CD4-positive, alpha-beta memory T cell (primary cell): ENCODE measurements at regions not wholly inside any gene's neighbourhood (a gene's known extent, or its start where the extent isn't known, plus 50 kb on each side); places are given as distances from the start of the nearest gene placed in this dataset.

Experiments
- CTCF ChIA-PET: fragments of 350-600 bp; sonication (Branson Sonifier 250); formaldehyde crosslinking; loops from one replicate; lab custom pipeline; 2021; ENCODE audit warnings: inconsistent platforms; ENCODE audit not compliant: partially characterized antibody; lab: Charles Lee
- POLR2A ChIA-PET: fragments of 350-600 bp; sonication (Branson Sonifier 250); formaldehyde crosslinking; loops from one replicate; lab custom pipeline; 2021; ENCODE audit not compliant: partially characterized antibody; lab: Charles Lee
- DNase-seq, 5 donors: peaks; one replicate each; pipeline versions ENCODE4 v3.0.0 to v3.0.0-alpha.2; 2020 to 2022; ENCODE audit warnings: mixed read lengths in 1 of 5
- H3K27ac ChIP-seq: one replicate; pipeline ENCODE4 v1.7.0; 2013; ENCODE audit warnings: low read depth, low read length
- H3K27me3 ChIP-seq: 2 replicates; pipeline ENCODE4 v1.7.0; 2013; ENCODE audit warnings: mild to moderate bottlenecking, low read length, moderate library complexity; ENCODE audit not compliant: insufficient read depth
- H3K36me3 ChIP-seq: 2 replicates; pipeline ENCODE4 v1.7.0; 2013; ENCODE audit warnings: mild to moderate bottlenecking, low read length, moderate library complexity; ENCODE audit not compliant: insufficient read depth
- H3K4me1 ChIP-seq: 2 replicates; pipeline ENCODE4 v1.7.0; 2013; ENCODE audit warnings: mild to moderate bottlenecking, low read length, moderate library complexity; ENCODE audit not compliant: insufficient read depth
- H3K4me3 ChIP-seq, 2 donors: one replicate each; pipeline ENCODE4 v1.7.0; 2013; ENCODE audit warnings: low read length in 2 of 2, mild to moderate bottlenecking in 1 of 2
- H3K9me3 ChIP-seq, 2 donors: one replicate each; pipeline ENCODE4 v1.7.0; 2013; ENCODE audit warnings: low read length in 2 of 2, control low read depth in 1 of 2; ENCODE audit not compliant: control insufficient read depth in 1 of 2
- H3K27ac Mint-ChIP-seq, 7 donors: one replicate each; pipeline ENCODE4 v1.8.0; 2020 to 2021; ENCODE audit warnings: mixed read lengths in 7 of 7, mild to moderate bottlenecking in 6 of 7, inconsistent platforms in 3 of 7, moderate library complexity in 3 of 7
- H3K27me3 Mint-ChIP-seq, 2 donors: one replicate each; pipeline ENCODE4 v1.8.0; 2020 to 2021; ENCODE audit warnings: mixed read lengths in 2 of 2
- H3K36me3 Mint-ChIP-seq, 2 donors: one replicate each; pipeline ENCODE4 v1.8.0; 2020 to 2021; ENCODE audit warnings: mixed read lengths in 2 of 2, inconsistent platforms in 1 of 2, mild to moderate bottlenecking in 1 of 2
- H3K4me1 Mint-ChIP-seq, 4 donors: one replicate each; pipeline ENCODE4 v1.8.0; 2020 to 2021; ENCODE audit warnings: mixed read lengths in 4 of 4, mild to moderate bottlenecking in 1 of 4
- H3K4me3 Mint-ChIP-seq, 8 donors: one replicate each; pipeline ENCODE4 v1.8.0; 2020 to 2021; ENCODE audit warnings: mixed read lengths in 8 of 8, mild to moderate bottlenecking in 7 of 8, moderate library complexity in 6 of 8, inconsistent platforms in 3 of 8
- H3K9me3 Mint-ChIP-seq, 8 donors: one replicate each; pipeline ENCODE4 v1.8.0; 2020 to 2021; ENCODE audit warnings: mixed read lengths in 8 of 8, mild to moderate bottlenecking in 5 of 8, inconsistent platforms in 3 of 8, moderate library complexity in 1 of 8
- intact Hi-C: fragments of 100-400 bp; cut with micrococcal nuclease; formaldehyde crosslinking; loops from one replicate; pipeline ENCODE4 v1.15.1; 2023

DNA sequence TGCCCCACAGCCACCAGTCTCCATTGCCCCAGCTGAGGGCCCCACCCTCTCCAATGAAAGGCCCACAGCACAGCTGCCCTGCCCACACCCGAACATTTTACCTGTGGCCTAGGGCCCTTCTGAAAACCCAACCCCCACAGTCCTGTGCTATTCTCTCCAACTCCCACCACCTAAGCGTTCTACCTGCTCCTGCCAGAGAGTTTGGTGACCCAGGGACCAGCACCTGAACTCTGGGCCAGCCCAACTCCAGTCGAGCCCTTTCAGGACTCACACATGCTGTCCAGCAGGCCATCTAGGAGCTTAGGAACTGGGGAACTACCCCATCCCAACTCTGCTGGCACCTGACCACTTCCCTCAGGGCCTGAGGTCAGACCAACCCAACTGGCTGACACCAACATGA lies 562.3 kb downstream of the DNAH5 start:
- CTCF ChIA-PET, result no interaction called here
- DNase-seq, result no peak
- H3K4me1 Mint-ChIP-seq, result no peaks in the 10 kb centered on the region
- no peak overlapping the region for H3K27ac ChIP-seq
- no peak overlapping the region for H3K27ac Mint-ChIP-seq
- H3K4me3 ChIP-seq, result no peak overlapping the region
- H3K4me1 ChIP-seq, result no peaks in the 10 kb centered on the region
- no peak overlapping the region for H3K4me3 Mint-ChIP-seq
- POLR2A ChIA-PET, result no interaction called here
- no peaks in the 10 kb centered on the region for H3K9me3 ChIP-seq
- no peaks in the 10 kb centered on the region for H3K36me3 ChIP-seq
- H3K36me3 Mint-ChIP-seq, result no peaks in the 10 kb centered on the region
- no peaks in the 10 kb centered on the region for H3K27me3 ChIP-seq
- peaks cover 5 to 47% (median 18%) of the 10 kb centered on the region in 8 donors for H3K9me3 Mint-ChIP-seq
- intact Hi-C loops, result no loop called here
- H3K27me3 Mint-ChIP-seq, result no peaks in the 10 kb centered on the region

DNA sequence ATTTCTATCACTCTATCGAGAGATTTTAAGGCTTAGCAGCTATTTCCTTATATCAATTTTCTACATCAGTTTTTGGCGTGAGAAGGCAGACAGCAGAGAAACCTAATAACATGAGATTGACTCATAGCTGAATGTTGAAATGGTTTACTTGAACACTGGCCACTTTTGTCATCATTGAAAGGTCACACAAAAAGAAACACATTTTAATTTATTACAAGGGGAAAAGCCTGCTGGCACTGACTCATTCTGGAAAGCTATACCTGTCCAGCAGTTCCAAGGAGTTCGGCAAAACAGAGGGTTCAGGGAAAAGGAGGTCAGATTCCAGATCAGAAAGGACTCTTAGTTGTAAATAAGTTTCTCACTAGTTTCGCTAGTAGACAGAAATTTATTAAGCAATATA lies 566.4 kb downstream of the DNAH5 start:
- no peaks in the 10 kb centered on the region for H3K4me1 Mint-ChIP-seq
- DNase-seq, result no peak
- H3K4me3 Mint-ChIP-seq, result no peak overlapping the region
- intact Hi-C loops, result no loop called here
- ChIA-PET CTCF (no interaction called here), POLR2A (no interaction called here)
- Histone ChIP-seq H3K27me3 (no peaks in the 10 kb centered on the region), H3K4me1 (no peaks in the 10 kb centered on the region), H3K9me3 (no peaks in the 10 kb centered on the region), H3K27ac (no peak overlapping the region), H3K4me3 (no peak overlapping the region), H3K36me3 (no peaks in the 10 kb centered on the region)
- no peaks in the 10 kb centered on the region for H3K27me3 Mint-ChIP-seq
- H3K9me3 Mint-ChIP-seq, result peaks cover 2 to 17% (median 7%) of the 10 kb centered on the region in 8 donors
- no peaks in the 10 kb centered on the region for H3K36me3 Mint-ChIP-seq
- no peak overlapping the region for H3K27ac Mint-ChIP-seq

DNA sequence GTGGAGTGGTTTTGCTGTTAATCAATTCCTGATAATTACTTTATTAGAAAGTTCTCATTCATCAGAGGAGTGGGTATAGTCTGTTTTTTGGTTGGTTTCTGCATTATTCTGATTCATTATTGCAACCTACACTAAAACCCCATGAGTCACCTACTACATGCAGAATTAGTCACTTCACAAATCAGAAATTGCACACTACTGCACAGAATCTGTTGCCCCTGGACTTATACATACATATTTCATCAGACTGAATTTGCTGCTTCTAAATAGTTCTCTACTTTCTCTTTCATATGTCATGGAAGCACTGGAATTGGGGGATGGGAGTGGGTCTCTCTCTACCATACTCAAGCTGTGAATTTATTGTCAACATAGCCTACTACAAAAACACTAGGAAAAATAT lies 585.1 kb downstream of the DNAH5 start:
- intact Hi-C loops, result no loop called here
- no peak for DNase-seq
- CTCF ChIA-PET, result no interaction called here
- no peaks in the 10 kb centered on the region for H3K36me3 Mint-ChIP-seq
- H3K27ac ChIP-seq, result no peak overlapping the region
- no peak overlapping the region for H3K4me3 ChIP-seq
- POLR2A ChIA-PET, result no interaction called here
- no peaks in the 10 kb centered on the region for H3K4me1 ChIP-seq
- no peak overlapping the region for H3K4me3 Mint-ChIP-seq
- H3K36me3 ChIP-seq, result no peaks in the 10 kb centered on the region
- no peaks in the 10 kb centered on the region for H3K27me3 ChIP-seq
- no peak overlapping the region for H3K27ac Mint-ChIP-seq
- no peaks in the 10 kb centered on the region for H3K27me3 Mint-ChIP-seq
- H3K4me1 Mint-ChIP-seq, result no peaks in the 10 kb centered on the region
- peaks cover 0 to 17% (median 2%) of the 10 kb centered on the region in 8 donors for H3K9me3 Mint-ChIP-seq
- no peaks in the 10 kb centered on the region for H3K9me3 ChIP-seq

DNA sequence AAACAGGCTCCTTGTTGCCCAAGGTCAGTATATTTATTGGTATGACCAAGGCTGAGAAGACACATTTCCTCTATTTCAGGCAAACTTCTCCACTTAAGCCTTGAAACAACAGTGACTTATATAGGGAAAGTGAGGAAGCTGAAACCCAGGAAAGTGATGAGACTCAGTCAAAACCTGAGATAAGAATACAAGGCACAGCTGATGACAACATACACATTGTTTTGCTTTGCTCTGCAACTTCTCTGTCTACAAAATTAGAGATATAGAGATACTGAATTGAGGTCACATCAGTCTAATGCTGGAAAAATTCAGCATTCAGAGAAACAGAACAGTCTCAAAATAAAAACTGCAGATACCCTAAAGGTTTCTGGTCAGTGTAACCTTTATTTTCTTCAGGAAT lies 586.1 kb downstream of the DNAH5 start:
- intact Hi-C loops, result no loop called here
- DNase-seq, result no peak
- Mint-ChIP-seq H3K9me3 (peaks cover 0 to 17% (median 3%) of the 10 kb centered on the region in 8 donors), H3K27ac (no peak overlapping the region), H3K4me3 (no peak overlapping the region), H3K27me3 (no peaks in the 10 kb centered on the region), H3K36me3 (no peaks in the 10 kb centered on the region), H3K4me1 (no peaks in the 10 kb centered on the region)
- H3K4me1 ChIP-seq, result no peaks in the 10 kb centered on the region
- CTCF ChIA-PET, result no interaction called here
- H3K4me3 ChIP-seq, result no peak overlapping the region
- no peaks in the 10 kb centered on the region for H3K36me3 ChIP-seq
- no peaks in the 10 kb centered on the region for H3K9me3 ChIP-seq
- POLR2A ChIA-PET, result no interaction called here
- no peaks in the 10 kb centered on the region for H3K27me3 ChIP-seq
- H3K27ac ChIP-seq, result no peak overlapping the region

GRCh38 chr5:13357929-13358328 lies 586.6 kb downstream of the DNAH5 start:
- ChIA-PET POLR2A (no interaction called here), CTCF (no interaction called here)
- no peak overlapping the region for H3K4me3 Mint-ChIP-seq
- H3K4me1 Mint-ChIP-seq, result no peaks in the 10 kb centered on the region
- H3K4me3 ChIP-seq, result no peak overlapping the region
- no peak for DNase-seq
- no peaks in the 10 kb centered on the region for H3K4me1 ChIP-seq
- H3K27me3 ChIP-seq, result no peaks in the 10 kb centered on the region
- no peak overlapping the region for H3K27ac Mint-ChIP-seq
- no peaks in the 10 kb centered on the region for H3K36me3 Mint-ChIP-seq
- peaks cover 0 to 17% (median 3%) of the 10 kb centered on the region in 8 donors for H3K9me3 Mint-ChIP-seq
- no peaks in the 10 kb centered on the region for H3K9me3 ChIP-seq
- no peak overlapping the region for H3K27ac ChIP-seq
- H3K27me3 Mint-ChIP-seq, result no peaks in the 10 kb centered on the region
- H3K36me3 ChIP-seq, result no peaks in the 10 kb centered on the region
- intact Hi-C loops, result no loop called here

GRCh38 chr5:13356226-13356625 lies 588.3 kb downstream of the DNAH5 start:
- no peak for DNase-seq
- no peaks in the 10 kb centered on the region for H3K4me1 Mint-ChIP-seq
- H3K36me3 ChIP-seq, result no peaks in the 10 kb centered on the region
- no peak overlapping the region for H3K27ac Mint-ChIP-seq
- CTCF ChIA-PET, result no interaction called here
- H3K27me3 Mint-ChIP-seq, result no peaks in the 10 kb centered on the region
- H3K9me3 Mint-ChIP-seq, result peaks cover 0 to 11% (median 5%) of the 10 kb centered on the region in 8 donors
- H3K27ac ChIP-seq, result no peak overlapping the region
- H3K4me1 ChIP-seq, result no peaks in the 10 kb centered on the region
- POLR2A ChIA-PET, result no interaction called here
- H3K4me3 Mint-ChIP-seq, result no peak overlapping the region
- H3K27me3 ChIP-seq, result no peaks in the 10 kb centered on the region
- no peaks in the 10 kb centered on the region for H3K9me3 ChIP-seq
- no peaks in the 10 kb centered on the region for H3K36me3 Mint-ChIP-seq
- no peak overlapping the region for H3K4me3 ChIP-seq
- intact Hi-C loops, result no loop called here

DNA sequence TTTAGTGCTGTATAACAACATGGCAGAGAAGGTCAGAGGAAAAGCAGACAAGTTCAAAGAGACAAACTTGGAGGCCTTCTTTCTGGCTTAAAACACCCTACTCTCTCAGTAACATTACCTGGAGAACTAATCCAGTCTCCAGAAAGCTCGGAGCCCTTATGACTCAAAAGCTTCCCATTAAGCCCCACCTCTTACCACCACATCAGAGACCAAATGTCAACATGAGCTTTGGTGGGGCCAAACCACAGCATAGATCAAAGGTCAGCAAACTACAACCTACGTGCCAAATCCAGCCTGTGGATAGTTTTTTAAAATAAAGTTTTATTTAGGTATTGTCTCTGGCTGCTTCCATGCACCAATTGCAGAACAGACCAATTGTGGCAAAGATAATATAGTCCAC lies 589.9 kb downstream of the DNAH5 start:
- CTCF ChIA-PET, result no interaction called here
- no peak for DNase-seq
- H3K27me3 ChIP-seq, result no peaks in the 10 kb centered on the region
- Mint-ChIP-seq H3K27ac (no peak overlapping the region), H3K4me3 (no peak overlapping the region), H3K27me3 (no peaks in the 10 kb centered on the region), H3K4me1 (no peaks in the 10 kb centered on the region), H3K9me3 (peaks cover 0 to 15% (median 4%) of the 10 kb centered on the region in 8 donors), H3K36me3 (no peaks in the 10 kb centered on the region)
- no peaks in the 10 kb centered on the region for H3K36me3 ChIP-seq
- no peaks in the 10 kb centered on the region for H3K9me3 ChIP-seq
- POLR2A ChIA-PET, result no interaction called here
- no peak overlapping the region for H3K27ac ChIP-seq
- no peak overlapping the region for H3K4me3 ChIP-seq
- intact Hi-C loops, result no loop called here
- H3K4me1 ChIP-seq, result no peaks in the 10 kb centered on the region

- H3K9me3 Mint-ChIP-seq, result peaks cover 0 to 22% (median 9%) of the 10 kb centered on the region in 8 donors
- no peak overlapping the region for H3K4me3 Mint-ChIP-seq
- ChIA-PET POLR2A (no interaction called here), CTCF (no interaction called here)
- no peaks in the 10 kb centered on the region for H3K36me3 Mint-ChIP-seq
- no peaks in the 10 kb centered on the region for H3K36me3 ChIP-seq
- H3K4me1 Mint-ChIP-seq, result no peaks in the 10 kb centered on the region
- no peaks in the 10 kb centered on the region for H3K27me3 Mint-ChIP-seq
- H3K27ac ChIP-seq, result no peak overlapping the region
- H3K4me1 ChIP-seq, result no peaks in the 10 kb centered on the region
- H3K27me3 ChIP-seq, result no peaks in the 10 kb centered on the region
- no peak overlapping the region for H3K4me3 ChIP-seq
- no peak for DNase-seq
- no peak overlapping the region for H3K27ac Mint-ChIP-seq
- intact Hi-C loops, result no loop called here
- H3K9me3 ChIP-seq, result no peaks in the 10 kb centered on the region
Measured at GRCh38 chr5:13350767-13351166, 593.7 kb downstream of the DNAH5 start.
